ENCODE measurements at regions not wholly inside any gene's neighbourhood (a gene's known extent, or its start where the extent isn't known, plus 50 kb on each side); places are given as distances from the start of the nearest gene placed in this dataset.

DNA sequence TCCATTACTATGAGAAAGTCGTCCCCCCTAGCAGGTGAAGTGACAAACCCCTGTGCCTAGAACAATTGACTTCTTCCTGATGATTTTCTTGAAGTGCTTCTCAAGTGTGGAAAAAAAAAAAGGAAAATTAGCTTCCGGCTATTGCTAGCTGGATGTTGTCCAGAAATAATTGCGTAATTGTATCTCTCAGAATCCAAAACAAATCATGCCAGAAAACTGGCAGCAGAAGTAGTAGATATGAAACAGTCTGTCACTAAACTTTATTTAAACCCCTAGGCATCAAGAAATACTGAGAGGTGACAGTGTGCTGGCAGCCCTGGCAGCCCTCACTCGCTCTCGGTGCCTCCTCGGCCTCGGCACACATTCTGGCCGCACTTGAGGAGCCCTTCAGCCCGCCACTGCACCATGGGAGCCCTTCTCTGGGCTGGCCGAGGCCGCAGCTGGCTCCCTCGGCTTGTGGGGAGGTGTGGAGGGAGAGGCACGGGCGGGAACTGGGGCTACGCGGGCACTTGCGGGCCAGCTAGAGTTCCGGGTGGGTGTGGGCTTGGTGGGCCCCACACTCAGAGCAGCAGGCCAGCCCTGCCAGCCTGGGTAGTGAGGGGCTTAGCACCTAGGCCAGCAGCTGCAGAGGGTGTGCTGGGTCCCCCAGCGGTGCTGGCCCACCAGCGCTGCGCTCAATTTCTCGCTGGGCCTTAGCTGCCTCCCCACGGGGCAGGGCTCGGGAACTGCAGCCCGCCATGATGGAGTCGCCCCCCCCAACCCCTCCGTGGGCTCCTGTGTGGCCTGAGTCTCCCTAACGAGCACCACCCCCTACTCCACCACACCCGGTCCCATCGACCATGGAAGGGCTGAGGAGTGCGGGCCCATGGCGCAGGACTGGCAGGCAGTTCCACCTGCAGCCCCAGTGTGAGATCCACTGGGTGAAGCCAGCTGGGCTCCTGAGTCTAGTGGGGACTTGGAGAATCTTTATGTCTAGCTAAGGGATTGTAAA is 80.5 kb upstream of the ABCA12 start:
- H3K36me3 ChIP-seq = no peaks in the 10 kb centered on the region
- no peaks in the 10 kb centered on the region for H3K27me3 ChIP-seq
- TF ChIP-seq, protein P1, sequence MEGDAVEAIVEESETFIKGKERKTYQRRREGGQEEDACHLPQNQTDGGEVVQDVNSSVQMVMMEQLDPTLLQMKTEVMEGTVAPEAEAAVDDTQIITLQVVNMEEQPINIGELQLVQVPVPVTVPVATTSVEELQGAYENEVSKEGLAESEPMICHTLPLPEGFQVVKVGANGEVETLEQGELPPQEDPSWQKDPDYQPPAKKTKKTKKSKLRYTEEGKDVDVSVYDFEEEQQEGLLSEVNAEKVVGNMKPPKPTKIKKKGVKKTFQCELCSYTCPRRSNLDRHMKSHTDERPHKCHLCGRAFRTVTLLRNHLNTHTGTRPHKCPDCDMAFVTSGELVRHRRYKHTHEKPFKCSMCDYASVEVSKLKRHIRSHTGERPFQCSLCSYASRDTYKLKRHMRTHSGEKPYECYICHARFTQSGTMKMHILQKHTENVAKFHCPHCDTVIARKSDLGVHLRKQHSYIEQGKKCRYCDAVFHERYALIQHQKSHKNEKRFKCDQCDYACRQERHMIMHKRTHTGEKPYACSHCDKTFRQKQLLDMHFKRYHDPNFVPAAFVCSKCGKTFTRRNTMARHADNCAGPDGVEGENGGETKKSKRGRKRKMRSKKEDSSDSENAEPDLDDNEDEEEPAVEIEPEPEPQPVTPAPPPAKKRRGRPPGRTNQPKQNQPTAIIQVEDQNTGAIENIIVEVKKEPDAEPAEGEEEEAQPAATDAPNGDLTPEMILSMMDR (IDR thresholded peaks at IDR 0.05) = no peak
- no peaks in the 10 kb centered on the region for H3K9me3 ChIP-seq
- no peak overlapping the region for H3K4me3 ChIP-seq
- no peaks in the 10 kb centered on the region for H3K4me1 ChIP-seq
- ATAC-seq (peak; percentile 41), DNase-seq (no peak)
- intact Hi-C loops (cut with DNase I) = no loop called here
- H3K27ac ChIP-seq = no peak overlapping the region

- ATAC-seq (no peak), DNase-seq (no peak)
- H3K27ac ChIP-seq = no peak overlapping the region
- TF ChIP-seq, protein P1 (IDR thresholded peaks at IDR 0.05) = no peak
- no peaks in the 10 kb centered on the region for H3K36me3 ChIP-seq
- H3K4me3 ChIP-seq = no peak overlapping the region
- H3K4me1 ChIP-seq = no peaks in the 10 kb centered on the region
- no peaks in the 10 kb centered on the region for H3K9me3 ChIP-seq
- intact Hi-C loops (cut with DNase I) = no loop called here
- H3K27me3 ChIP-seq = no peaks in the 10 kb centered on the region
Measured at GRCh38 chr2:215216806-215217205, 78.4 kb upstream of the ABCA12 start.

DNA sequence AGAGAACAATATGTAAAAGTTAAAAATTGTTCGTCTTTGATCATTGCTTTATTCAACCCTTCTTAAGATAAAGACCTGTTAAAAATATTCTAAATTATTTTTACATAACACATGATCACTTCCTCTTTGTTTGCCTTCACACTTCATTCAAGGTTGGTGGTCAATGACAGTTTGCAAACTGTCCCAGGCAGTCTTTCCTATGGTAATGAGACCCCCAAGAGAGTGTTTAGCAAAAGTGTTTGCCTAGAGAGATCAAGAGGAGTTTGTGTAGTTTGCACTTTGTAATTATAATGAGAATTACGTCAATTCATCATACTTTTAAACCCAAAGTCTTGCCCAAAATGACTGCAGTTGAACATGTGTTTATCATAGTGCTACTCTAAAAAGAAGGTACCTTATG is 77.2 kb upstream of the ABCA12 start:
- intact Hi-C loops (cut with DNase I) = no loop called here
- DNase-seq (no peak), ATAC-seq (no peak)
- H3K9me3 ChIP-seq = no peaks in the 10 kb centered on the region
- H3K27ac ChIP-seq = no peak overlapping the region
- H3K4me3 ChIP-seq = no peak overlapping the region
- no peaks in the 10 kb centered on the region for H3K36me3 ChIP-seq
- no peaks in the 10 kb centered on the region for H3K27me3 ChIP-seq
- no peaks in the 10 kb centered on the region for H3K4me1 ChIP-seq
- TF ChIP-seq, protein P1 (IDR thresholded peaks at IDR 0.05) = no peak

DNA sequence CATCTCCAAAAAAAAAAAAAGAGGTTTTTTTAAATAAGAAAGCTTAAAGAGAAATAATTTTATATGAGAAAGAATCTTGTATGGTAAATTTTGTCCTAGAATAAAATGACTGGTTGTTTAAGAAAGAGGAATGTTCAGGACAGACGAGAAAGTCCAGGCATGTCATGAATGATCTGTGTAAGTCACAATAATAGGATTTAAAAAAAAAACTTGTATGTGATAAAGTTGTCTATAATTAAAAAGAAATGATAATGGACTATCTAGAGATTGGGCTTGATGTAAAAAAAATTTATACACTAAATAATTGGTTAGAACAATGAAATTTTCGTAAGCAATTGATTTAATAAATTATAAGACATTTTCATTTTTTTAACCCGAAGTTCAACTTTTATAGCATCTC is 71.7 kb upstream of the ABCA12 start:
- intact Hi-C loops (cut with DNase I) = no loop called here
- ATAC-seq = no peak

GRCh38 chr2:215207791-215208367 is 69.5 kb upstream of the ABCA12 start:
- intact Hi-C loops (cut with DNase I) = no loop called here
- ATAC-seq (no peak), DNase-seq (no peak)
- TF ChIP-seq, protein P1 (IDR thresholded peaks at IDR 0.05) = no peak
- Histone ChIP-seq H3K36me3 (no peaks in the 10 kb centered on the region), H3K4me1 (no peaks in the 10 kb centered on the region), H3K27me3 (no peaks in the 10 kb centered on the region), H3K4me3 (no peak overlapping the region), H3K27ac (no peak overlapping the region), H3K9me3 (no peaks in the 10 kb centered on the region)

More for the DNA sequence above, 71.7 kb upstream of the ABCA12 start:
- Histone ChIP-seq H3K27me3 (no peaks in the 10 kb centered on the region), H3K4me1 (no peaks in the 10 kb centered on the region), H3K9me3 (no peaks in the 10 kb centered on the region), H3K27ac (no peak overlapping the region), H3K36me3 (no peaks in the 10 kb centered on the region), H3K4me3 (no peak overlapping the region)
- no peak for DNase-seq
- TF ChIP-seq, protein P1 (IDR thresholded peaks at IDR 0.05) = no peak
